ENCODE measurements at regions not wholly inside any gene's neighbourhood (a gene's known extent, or its start where the extent isn't known, plus 50 kb on each side); places are given as distances from the start of the nearest gene placed in this dataset.
"Not testable (repeated sequence)": the region's sequence is repeated elsewhere in the genome, so short reads cannot be mapped to it uniquely, and the experiment has no call there.

DNA sequence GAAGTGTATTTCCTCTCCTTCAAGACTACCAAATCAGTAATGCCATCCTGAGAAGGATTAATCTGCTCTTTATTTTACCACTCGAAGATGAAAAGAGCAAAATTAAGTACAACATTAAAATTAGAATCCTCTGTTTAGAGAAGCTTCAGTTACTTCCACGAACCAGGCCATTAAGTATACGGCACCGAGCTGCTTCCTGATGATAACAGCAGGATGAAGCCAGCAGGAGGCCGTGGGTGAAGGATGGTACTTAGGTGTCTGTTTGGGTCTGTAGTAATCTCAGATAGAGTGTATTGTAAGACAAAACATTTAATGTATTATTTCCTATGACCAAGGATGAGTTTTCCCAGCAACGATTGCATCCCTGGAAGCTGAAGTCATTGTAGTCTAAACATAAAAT is 362.8 kb downstream of the SFMBT2 start:
- Mint-ChIP-seq H3K27ac (no peak overlapping the region), H3K36me3 (ENCODE audit: low read depth) (peaks cover 11% of the 10 kb centered on the region), H3K4me3 (no peak overlapping the region), H3K9me3 (peaks cover 40% of the 10 kb centered on the region), H3K4me1 (ENCODE audit: low read depth) (peaks cover 41% of the 10 kb centered on the region), H3K27me3 (ENCODE audit: insufficient read depth) (no peaks in the 10 kb centered on the region)
- intact Hi-C loops (cut with micrococcal nuclease), result loop anchor here (1.0 to 10.0 kb wide), 2 partner anchors 120 to 367 kb away; partner anchors contain the start of gene SFMBT2
- DNase-seq (ENCODE audit: low spot score), result no peak

GRCh38 chr10:7046615-7047014 is 364.2 kb downstream of the SFMBT2 start:
- H3K4me3 Mint-ChIP-seq, result no peak overlapping the region
- peak overlapping the region; percentile 41 for H3K27ac Mint-ChIP-seq
- no peak for DNase-seq (ENCODE audit: low spot score)

GRCh38 chr10:7045891-7046599 is 364.8 kb downstream of the SFMBT2 start:
- peak; percentile 28 for DNase-seq (ENCODE audit: low spot score)
- peak overlapping the region; percentile 2 for H3K4me3 Mint-ChIP-seq
- H3K4me1 Mint-ChIP-seq (ENCODE audit: low read depth), result peaks cover 53% of the 10 kb centered on the region
- intact Hi-C loops (cut with micrococcal nuclease), result loop anchor here (1.0 to 10.0 kb wide), 3 partner anchors 8 to 369 kb away; partner anchors contain the start of gene SFMBT2
- peaks cover 11% of the 10 kb centered on the region for H3K36me3 Mint-ChIP-seq (ENCODE audit: low read depth)
- H3K27me3 Mint-ChIP-seq (ENCODE audit: insufficient read depth), result peaks cover 2% of the 10 kb centered on the region
- H3K9me3 Mint-ChIP-seq, result peaks cover 39% of the 10 kb centered on the region
- peak overlapping the region; percentile 79 for H3K27ac Mint-ChIP-seq

More at GRCh38 chr10:7046615-7047014, 364.2 kb downstream of the SFMBT2 start:
- Mint-ChIP-seq H3K4me1 (ENCODE audit: low read depth) (peaks cover 53% of the 10 kb centered on the region), H3K36me3 (ENCODE audit: low read depth) (peaks cover 11% of the 10 kb centered on the region), H3K9me3 (peaks cover 40% of the 10 kb centered on the region), H3K27me3 (ENCODE audit: insufficient read depth) (peaks cover 1% of the 10 kb centered on the region)
- intact Hi-C loops (cut with micrococcal nuclease), result loop anchor here (1.0 to 10.0 kb wide), 3 partner anchors 8 to 368 kb away; partner anchors contain the start of gene SFMBT2

DNA sequence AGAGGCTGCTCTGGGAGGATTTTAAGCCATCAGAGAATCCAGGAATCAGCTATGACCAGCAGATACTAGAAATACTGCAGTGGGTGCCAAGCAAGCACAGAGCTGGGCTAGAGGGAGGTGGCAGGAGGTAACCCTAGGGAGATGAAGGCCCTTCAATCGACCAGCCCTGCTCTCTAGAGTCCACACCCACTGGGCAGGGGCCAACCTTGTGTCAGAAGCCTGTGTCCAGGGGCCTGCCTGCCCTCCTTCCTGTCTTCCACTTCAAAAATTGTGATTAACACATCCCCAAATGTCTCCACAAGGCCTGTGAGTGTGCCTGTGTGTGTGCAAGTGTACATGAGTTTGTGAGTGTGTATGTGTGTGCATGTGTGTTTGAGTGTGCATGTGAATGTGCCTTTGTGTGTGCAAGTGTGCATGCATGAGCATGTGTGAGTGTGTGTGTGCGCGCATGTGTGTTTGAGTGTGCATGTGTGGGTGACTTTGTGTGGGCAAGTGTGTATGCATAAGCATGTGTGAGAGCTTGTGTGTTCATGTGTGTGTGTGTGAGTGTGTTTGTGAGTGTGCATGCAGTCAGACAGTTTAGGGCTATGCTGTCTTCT is 367.7 kb downstream of the SFMBT2 start:
- Mint-ChIP-seq H3K4me3 (no peak overlapping the region), H3K4me1 (ENCODE audit: low read depth) (peaks cover 73% of the 10 kb centered on the region), H3K36me3 (ENCODE audit: low read depth) (peaks cover 4% of the 10 kb centered on the region), H3K9me3 (peaks cover 18% of the 10 kb centered on the region), H3K27me3 (ENCODE audit: insufficient read depth) (peaks cover 11% of the 10 kb centered on the region), H3K27ac (no peak overlapping the region)
- intact Hi-C loops (cut with micrococcal nuclease), result loop anchor here (10.0 kb wide), 1 partner anchor 372 kb away; the partner anchor contains the start of gene SFMBT2
- no peak for DNase-seq (ENCODE audit: low spot score)

DNA sequence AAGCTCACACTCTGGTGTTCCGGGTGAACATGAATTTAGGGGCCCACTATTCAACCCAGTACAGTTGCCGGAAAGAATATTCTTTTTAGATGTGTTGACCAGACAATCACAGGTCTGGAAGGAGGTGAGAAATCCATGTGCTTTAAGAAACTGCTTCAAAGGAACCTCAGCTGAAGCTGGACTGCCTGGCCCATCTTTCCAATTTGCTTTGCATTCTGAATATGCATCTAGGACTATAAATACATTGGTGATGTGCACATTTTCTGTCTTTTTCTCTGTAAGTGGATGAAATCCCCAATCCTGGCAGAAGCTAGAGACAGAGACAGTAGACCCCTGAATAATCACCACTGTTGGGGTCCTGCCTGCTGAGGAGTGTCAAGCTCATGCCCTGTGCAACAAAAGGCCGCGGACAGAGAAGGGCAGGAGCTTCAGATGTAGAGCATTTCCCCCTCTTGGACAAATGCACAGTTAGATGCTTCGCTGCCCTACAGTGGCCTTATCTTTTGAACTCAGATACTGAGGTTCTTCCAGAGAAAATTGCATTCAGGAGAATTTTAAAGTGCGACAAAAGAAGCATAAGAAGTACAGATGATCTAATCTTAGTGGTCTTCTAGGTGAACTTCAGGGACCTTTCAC is 368.3 kb downstream of the SFMBT2 start:
- DNase-seq (ENCODE audit: low spot score), result no peak
- intact Hi-C loops (cut with micrococcal nuclease), result loop anchor here (10.0 kb wide), 1 partner anchor 372 kb away; the partner anchor contains the start of gene SFMBT2
- Mint-ChIP-seq H3K36me3 (ENCODE audit: low read depth) (peaks cover 3% of the 10 kb centered on the region), H3K4me3 (no peak overlapping the region), H3K9me3 (peaks cover 14% of the 10 kb centered on the region), H3K4me1 (ENCODE audit: low read depth) (peaks cover 73% of the 10 kb centered on the region), H3K27ac (no peak overlapping the region), H3K27me3 (ENCODE audit: insufficient read depth) (peaks cover 11% of the 10 kb centered on the region)

GRCh38 chr10:7042000-7042399 is 368.8 kb downstream of the SFMBT2 start:
- Mint-ChIP-seq H3K36me3 (ENCODE audit: low read depth) (peaks cover 2% of the 10 kb centered on the region), H3K27ac (no peak overlapping the region), H3K9me3 (peaks cover 8% of the 10 kb centered on the region), H3K4me1 (ENCODE audit: low read depth) (peaks cover 71% of the 10 kb centered on the region), H3K27me3 (ENCODE audit: insufficient read depth) (peaks cover 11% of the 10 kb centered on the region), H3K4me3 (no peak overlapping the region)
- no peak for DNase-seq (ENCODE audit: low spot score)
- intact Hi-C loops (cut with micrococcal nuclease), result loop anchor here (10.0 kb wide), 1 partner anchor 373 kb away; the partner anchor contains the start of gene SFMBT2

DNA sequence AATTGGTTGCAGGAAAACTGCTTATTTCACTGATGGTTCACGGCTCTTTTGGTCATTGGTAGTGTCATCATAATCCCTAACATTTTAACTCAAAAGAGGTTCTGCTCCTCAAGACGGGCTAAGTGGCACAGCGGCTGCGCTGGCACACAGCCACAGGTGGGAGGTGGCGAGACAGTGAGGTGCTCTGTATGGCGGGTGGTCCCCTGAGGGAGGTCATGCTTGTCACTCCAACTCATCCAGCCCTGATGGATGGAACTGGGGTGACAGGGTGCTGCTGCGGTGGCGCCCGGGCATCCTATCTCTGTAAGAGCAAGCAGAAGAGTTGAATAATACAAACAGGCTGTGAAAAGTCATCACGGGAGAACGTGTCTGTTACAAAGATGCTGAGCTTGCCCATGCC is 370.2 kb downstream of the SFMBT2 start:
- DNase-seq (ENCODE audit: low spot score), result no peak
- H3K4me3 Mint-ChIP-seq, result no peak overlapping the region
- H3K36me3 Mint-ChIP-seq (ENCODE audit: low read depth), result peaks cover 2% of the 10 kb centered on the region
- peaks cover 11% of the 10 kb centered on the region for H3K27me3 Mint-ChIP-seq (ENCODE audit: insufficient read depth)
- no peak overlapping the region for H3K27ac Mint-ChIP-seq
- peaks cover 65% of the 10 kb centered on the region for H3K4me1 Mint-ChIP-seq (ENCODE audit: low read depth)
- intact Hi-C loops (cut with micrococcal nuclease), result loop anchor here (10.0 kb wide), 1 partner anchor 374 kb away; the partner anchor contains the start of gene SFMBT2
- peaks cover 5% of the 10 kb centered on the region for H3K9me3 Mint-ChIP-seq

DNA sequence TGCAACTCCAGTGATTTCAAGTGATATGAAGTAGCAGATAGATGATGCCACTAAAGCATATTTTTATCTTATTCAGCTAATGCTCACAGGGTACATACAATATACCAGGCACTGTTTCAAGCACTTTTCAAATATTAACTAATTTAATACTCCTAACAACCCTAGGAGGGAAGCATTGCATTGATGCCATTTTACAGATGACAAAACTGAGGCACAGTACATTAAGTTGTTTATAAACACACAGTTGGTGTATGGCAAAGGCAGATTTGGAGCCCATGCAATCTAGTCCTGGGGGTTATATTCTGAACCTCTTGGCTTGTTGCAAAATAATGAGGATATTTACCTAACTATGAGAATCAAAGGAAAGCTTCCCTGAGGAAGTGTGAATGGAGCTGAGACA is 371.0 kb downstream of the SFMBT2 start:
- no peak overlapping the region for H3K27ac Mint-ChIP-seq
- peaks cover 2% of the 10 kb centered on the region for H3K36me3 Mint-ChIP-seq (ENCODE audit: low read depth)
- intact Hi-C loops (cut with micrococcal nuclease), result loop anchor here (5.0 to 10.0 kb wide), 2 partner anchors 67 to 375 kb away; partner anchors contain the start of gene SFMBT2
- H3K9me3 Mint-ChIP-seq, result peaks cover 10% of the 10 kb centered on the region
- H3K4me3 Mint-ChIP-seq, result no peak overlapping the region
- H3K27me3 Mint-ChIP-seq (ENCODE audit: insufficient read depth), result peaks cover 11% of the 10 kb centered on the region
- peaks cover 65% of the 10 kb centered on the region for H3K4me1 Mint-ChIP-seq (ENCODE audit: low read depth)
- no peak for DNase-seq (ENCODE audit: low spot score)

DNA sequence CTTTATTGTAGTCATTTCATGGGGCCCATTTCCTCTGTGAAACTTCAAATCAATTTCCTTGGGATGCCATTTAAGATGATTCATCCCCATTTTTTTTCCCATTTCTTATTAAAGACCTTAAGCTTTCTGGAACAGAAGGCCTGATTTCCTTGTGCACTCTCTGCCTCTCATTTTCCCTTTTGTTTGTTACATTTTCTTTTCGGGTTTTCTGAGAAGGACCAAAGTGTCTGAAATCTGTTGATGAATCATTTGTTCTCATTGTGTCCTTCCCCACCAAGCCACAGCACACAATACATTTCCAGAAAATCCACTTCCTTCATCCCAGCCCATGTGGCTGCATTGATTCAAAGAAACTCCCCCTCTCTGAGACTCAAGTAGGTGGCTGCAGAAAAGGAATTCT is 372.4 kb downstream of the SFMBT2 start:
- DNase-seq (ENCODE audit: low spot score), result no peak
- Mint-ChIP-seq H3K27ac (peak overlapping the region; percentile 9), H3K4me3 (no peak overlapping the region), H3K36me3 (ENCODE audit: low read depth) (no peaks in the 10 kb centered on the region), H3K4me1 (ENCODE audit: low read depth) (peaks cover 71% of the 10 kb centered on the region), H3K9me3 (peaks cover 22% of the 10 kb centered on the region), H3K27me3 (ENCODE audit: insufficient read depth) (peaks cover 11% of the 10 kb centered on the region)
- intact Hi-C loops (cut with micrococcal nuclease), result loop anchor here (1.0 to 5.0 kb wide), 2 partner anchors 8 to 69 kb away; no protein-coding TSS in a partner anchor

GRCh38 chr10:7037434-7037833 is 373.4 kb downstream of the SFMBT2 start:
- Mint-ChIP-seq H3K9me3 (peaks cover 27% of the 10 kb centered on the region), H3K4me1 (ENCODE audit: low read depth) (peaks cover 71% of the 10 kb centered on the region), H3K27me3 (ENCODE audit: insufficient read depth) (peaks cover 11% of the 10 kb centered on the region)
- H3K27ac Mint-ChIP-seq; H3K36me3 Mint-ChIP-seq (ENCODE audit: low read depth); H3K4me3 Mint-ChIP-seq; DNase-seq (ENCODE audit: low spot score): not testable (repeated sequence)
- intact Hi-C loops (cut with micrococcal nuclease), result loop anchor here (5.0 kb wide), 1 partner anchor 70 kb away; no protein-coding TSS in a partner anchor

DNA sequence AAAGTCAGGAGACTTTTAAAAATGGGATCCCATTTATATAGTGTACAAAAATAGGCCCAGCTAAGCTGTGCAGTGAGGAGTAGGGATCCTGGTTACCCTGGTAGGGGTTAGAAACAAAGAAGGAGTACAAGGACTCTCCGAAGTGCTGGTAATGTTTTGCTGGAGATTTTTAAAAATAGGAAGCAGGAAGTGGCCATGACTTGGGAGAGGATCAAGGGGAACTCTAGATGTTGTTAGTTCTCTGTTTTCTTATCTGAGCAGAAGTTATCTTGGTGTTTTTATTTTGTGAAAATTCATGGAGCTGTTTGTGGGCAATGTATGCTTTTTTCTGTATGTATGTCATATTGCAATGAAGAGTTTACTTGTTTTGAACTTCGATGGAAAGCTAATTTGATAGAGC is 373.9 kb downstream of the SFMBT2 start:
- no peak for DNase-seq (ENCODE audit: low spot score)
- H3K27me3 Mint-ChIP-seq (ENCODE audit: insufficient read depth), result peaks cover 11% of the 10 kb centered on the region
- peaks cover 71% of the 10 kb centered on the region for H3K4me1 Mint-ChIP-seq (ENCODE audit: low read depth)
- no peaks in the 10 kb centered on the region for H3K36me3 Mint-ChIP-seq (ENCODE audit: low read depth)
- no peak overlapping the region for H3K4me3 Mint-ChIP-seq
- H3K27ac Mint-ChIP-seq, result no peak overlapping the region
- intact Hi-C loops (cut with micrococcal nuclease), result loop anchor here (5.0 kb wide), 1 partner anchor 70 kb away; no protein-coding TSS in a partner anchor
- peaks cover 27% of the 10 kb centered on the region for H3K9me3 Mint-ChIP-seq

DNA sequence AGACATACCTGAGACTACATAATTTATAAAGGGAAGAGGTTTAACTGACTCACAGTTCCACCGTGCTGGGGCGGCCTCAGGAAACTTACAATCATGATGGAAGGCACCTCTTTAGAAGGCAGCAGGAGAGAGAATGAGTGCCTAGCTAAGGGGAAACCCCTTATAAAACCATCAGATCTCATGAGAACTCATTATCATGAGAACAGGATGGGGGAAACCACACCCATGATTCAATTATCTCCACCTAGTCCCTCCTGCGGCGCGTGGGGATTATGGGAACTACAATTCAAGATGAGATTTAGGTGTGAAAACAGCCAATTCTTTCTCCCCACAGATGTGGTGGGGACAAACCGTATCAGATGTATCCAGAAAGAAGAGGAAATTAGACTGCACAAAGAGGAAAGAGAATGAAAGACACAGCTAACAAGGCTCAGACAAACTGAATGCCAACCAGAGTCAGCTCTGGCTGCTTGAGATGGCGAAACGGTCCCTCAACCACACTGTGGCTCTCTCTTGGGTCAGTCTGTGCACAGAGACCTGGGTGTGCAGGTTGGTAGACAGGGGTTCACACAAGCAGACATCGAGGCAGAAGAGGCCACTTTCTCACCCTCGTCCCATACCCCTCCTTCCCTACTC is 375.6 kb downstream of the SFMBT2 start:
- DNase-seq (ENCODE audit: low spot score), result no peak
- H3K27ac Mint-ChIP-seq, result peak overlapping the region; percentile 69
- intact Hi-C loops (cut with micrococcal nuclease), result loop anchor here (5.0 kb wide), 1 partner anchor 72 kb away; no protein-coding TSS in a partner anchor

More for the DNA sequence above, 375.6 kb downstream of the SFMBT2 start:
- Mint-ChIP-seq H3K36me3 (ENCODE audit: low read depth) (peaks cover 4% of the 10 kb centered on the region), H3K27me3 (ENCODE audit: insufficient read depth) (peaks cover 5% of the 10 kb centered on the region), H3K9me3 (peaks cover 31% of the 10 kb centered on the region), H3K4me3 (no peak overlapping the region), H3K4me1 (ENCODE audit: low read depth) (peaks cover 74% of the 10 kb centered on the region)

Measured in activated T-helper 1 cell treated with anti-CD3 and anti-CD28 coated beads, Interleukin-12 subunit alpha, Interleukin-12 subunit beta, Interleukin-2, Interleukin-4 antibody, amounts not matched to agents 30 ng/mL and 10 ng/mL and 1 ng/mL, durations not matched to agents 14 hours and 24 hours and 36 hours (primary cell).